IPS-NIHi7 (cell line): ENCODE measurements at regions not wholly inside any gene's neighbourhood (a gene's known extent, or its start where the extent isn't known, plus 50 kb on each side); places are given as distances from the start of the nearest gene placed in this dataset.
"Not testable (repeated sequence)": the region's sequence is repeated elsewhere in the genome, so short reads cannot be mapped to it uniquely, and the experiment has no call there.

ENCODE experiments used
- DNase-seq: peaks from one replicate; pipeline ENCODE4 v3.0.0; 2012; ENCODE audit warnings: mixed read lengths; ENCODE audit errors: extremely low spot score

GRCh38 chr10:114730291-114730690, 72.2 kb upstream of the ABLIM1 start:
- DNase-seq, result no peak

- DNase-seq, result no peak
These were observed 74.9 kb upstream of the ABLIM1 start for GRCh38 chr10:114732931-114733330.

GRCh38 chr10:114735946-114736345, 77.9 kb upstream of the ABLIM1 start:
- DNase-seq, result no peak

GRCh38 chr10:114743521-114744231, 77.9 kb upstream of the FHIP2A start:
- no peak for DNase-seq

- no peak for DNase-seq
These were observed 75.0 kb upstream of the FHIP2A start for GRCh38 chr10:114746531-114746930.

- DNase-seq, result no peak
These were observed 73.3 kb upstream of the FHIP2A start for GRCh38 chr10:114748241-114748640.

- DNase-seq, result no peak
These were observed 72.6 kb upstream of the FHIP2A start for GRCh38 chr10:114749014-114749413.

GRCh38 chr10:114749510-114749909, 72.1 kb upstream of the FHIP2A start:
- no peak for DNase-seq

GRCh38 chr10:114751856-114752255, 69.7 kb upstream of the FHIP2A start:
- no peak for DNase-seq

GRCh38 chr10:114752570-114752969, 69.0 kb upstream of the FHIP2A start:
- not testable (repeated sequence) for DNase-seq

GRCh38 chr10:114753126-114753525, 68.5 kb upstream of the FHIP2A start:
- no peak for DNase-seq

GRCh38 chr10:114754445-114755320, 66.9 kb upstream of the FHIP2A start:
- DNase-seq, result peak; percentile 14

- DNase-seq, result no peak
These were observed 66.0 kb upstream of the FHIP2A start for GRCh38 chr10:114755537-114755936.

GRCh38 chr10:114758331-114758730, 63.2 kb upstream of the FHIP2A start:
- DNase-seq, result no peak

- DNase-seq, result no peak
These were observed 60.1 kb upstream of the FHIP2A start for GRCh38 chr10:114761205-114762193.

- DNase-seq, result no peak
These were observed 58.8 kb upstream of the FHIP2A start for GRCh38 chr10:114762811-114763210.

- no peak for DNase-seq
These were observed 56.9 kb upstream of the FHIP2A start for GRCh38 chr10:114764656-114765055.

- no peak for DNase-seq
These were observed 55.1 kb upstream of the FHIP2A start for GRCh38 chr10:114766470-114766869.

GRCh38 chr10:114767101-114767985, 54.2 kb upstream of the FHIP2A start:
- DNase-seq, result peak; percentile 71

GRCh38 chr10:114767986-114768821, 53.4 kb upstream of the FHIP2A start:
- peak; percentile 48 for DNase-seq
